ENCODE measurements at regions not wholly inside any gene's neighbourhood (a gene's known extent, or its start where the extent isn't known, plus 50 kb on each side); places are given as distances from the start of the nearest gene placed in this dataset.
"Not testable (repeated sequence)": the region's sequence is repeated elsewhere in the genome, so short reads cannot be mapped to it uniquely, and the experiment has no call there.

- H3K4me1 ChIP-seq (ENCODE audit: control insufficient read depth in 2 of 3, insufficient read depth in 2 of 3, low read depth in 1 of 3, low read length in 3 of 3); H3K27me3 ChIP-seq (ENCODE audit: control insufficient read depth, insufficient read depth, low read length); H3K4me3 ChIP-seq (ENCODE audit: low read length in 3 of 3); intact Hi-C loops (cut with DNase I); FAIRE-seq; H3K36me3 ChIP-seq (ENCODE audit: control insufficient read depth in 2 of 3, insufficient read depth in 3 of 3, low read length in 3 of 3); H3K9me3 ChIP-seq (ENCODE audit: control insufficient read depth in 2 of 3, insufficient read depth in 1 of 3, low read length in 3 of 3); H3K27ac ChIP-seq (ENCODE audit: low read depth in 2 of 2, low read length in 2 of 2); DNase-seq; H3K9ac ChIP-seq (ENCODE audit: low read length in 3 of 3): not testable (repeated sequence)
Measured at GRCh38 chr5:34258598-34258997, 215.6 kb upstream of the C1QTNF3 start.

- H3K9ac ChIP-seq (ENCODE audit: low read length in 3 of 3); intact Hi-C loops (cut with DNase I); DNase-seq; H3K4me3 ChIP-seq (ENCODE audit: low read length in 3 of 3); H3K4me1 ChIP-seq (ENCODE audit: control insufficient read depth in 2 of 3, insufficient read depth in 2 of 3, low read depth in 1 of 3, low read length in 3 of 3); H3K9me3 ChIP-seq (ENCODE audit: control insufficient read depth in 2 of 3, insufficient read depth in 1 of 3, low read length in 3 of 3); H3K27ac ChIP-seq (ENCODE audit: low read depth in 2 of 2, low read length in 2 of 2); H3K27me3 ChIP-seq (ENCODE audit: control insufficient read depth, insufficient read depth, low read length); FAIRE-seq; H3K36me3 ChIP-seq (ENCODE audit: control insufficient read depth in 2 of 3, insufficient read depth in 3 of 3, low read length in 3 of 3): not testable (repeated sequence)
Measured at GRCh38 chr5:34261020-34261419, 218.0 kb upstream of the C1QTNF3 start.

DNA sequence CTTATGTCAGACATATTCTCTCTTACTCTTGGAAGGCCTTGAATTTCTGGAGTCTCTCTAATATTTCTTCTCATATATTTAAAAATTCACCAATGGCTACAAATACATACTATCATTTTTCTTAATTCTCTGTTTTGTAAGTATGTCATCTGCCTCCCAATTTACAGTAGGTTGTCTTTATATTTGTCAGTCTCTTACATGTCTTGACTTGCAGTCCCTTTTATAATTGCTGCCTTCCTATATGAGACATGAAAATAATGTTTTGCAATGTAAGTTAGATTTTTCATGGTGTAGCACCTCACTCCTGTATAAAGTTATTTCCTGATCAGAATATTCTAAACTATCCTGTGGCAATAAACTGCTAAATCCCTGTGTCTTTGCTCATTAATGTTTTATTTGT, 223.1 kb upstream of the C1QTNF3 start:
- FAIRE-seq; H3K36me3 ChIP-seq (ENCODE audit: control insufficient read depth in 2 of 3, insufficient read depth in 3 of 3, low read length in 3 of 3); H3K27me3 ChIP-seq (ENCODE audit: control insufficient read depth, insufficient read depth, low read length); H3K4me1 ChIP-seq (ENCODE audit: control insufficient read depth in 2 of 3, insufficient read depth in 2 of 3, low read depth in 1 of 3, low read length in 3 of 3); H3K9ac ChIP-seq (ENCODE audit: low read length in 3 of 3); DNase-seq; H3K4me3 ChIP-seq (ENCODE audit: low read length in 3 of 3); H3K9me3 ChIP-seq (ENCODE audit: control insufficient read depth in 2 of 3, insufficient read depth in 1 of 3, low read length in 3 of 3); H3K27ac ChIP-seq (ENCODE audit: low read depth in 2 of 2, low read length in 2 of 2); intact Hi-C loops (cut with DNase I): not testable (repeated sequence)

DNA sequence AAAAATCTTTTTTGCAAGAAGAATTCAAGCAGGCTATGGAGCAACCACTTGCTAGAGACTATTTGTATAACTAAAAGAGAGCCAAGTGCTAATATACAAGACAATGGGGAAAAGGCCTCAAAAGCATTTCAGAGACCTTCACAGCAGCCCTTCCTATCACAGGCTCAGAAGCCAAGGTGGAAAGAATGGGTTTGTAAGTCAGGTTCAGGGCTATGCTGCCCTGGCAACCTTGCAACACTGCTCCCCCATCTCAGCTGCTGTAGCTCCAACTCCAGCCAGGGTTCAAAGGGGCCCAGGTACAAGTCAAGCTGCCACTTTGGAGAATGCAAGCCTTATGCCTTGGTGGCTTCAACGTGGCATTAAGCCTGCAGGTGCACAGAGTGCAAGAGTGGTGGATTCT, 253.7 kb upstream of the C1QTNF3 start:
- intact Hi-C loops (cut with DNase I); H3K9ac ChIP-seq (ENCODE audit: low read length in 3 of 3); H3K27me3 ChIP-seq (ENCODE audit: control insufficient read depth, insufficient read depth, low read length); H3K9me3 ChIP-seq (ENCODE audit: control insufficient read depth in 2 of 3, insufficient read depth in 1 of 3, low read length in 3 of 3); FAIRE-seq; H3K27ac ChIP-seq (ENCODE audit: low read depth in 2 of 2, low read length in 2 of 2); H3K4me1 ChIP-seq (ENCODE audit: control insufficient read depth in 2 of 3, insufficient read depth in 2 of 3, low read depth in 1 of 3, low read length in 3 of 3); H3K4me3 ChIP-seq (ENCODE audit: low read length in 3 of 3); H3K36me3 ChIP-seq (ENCODE audit: control insufficient read depth in 2 of 3, insufficient read depth in 3 of 3, low read length in 3 of 3); DNase-seq: not testable (repeated sequence)

- intact Hi-C loops (cut with DNase I); H3K9me3 ChIP-seq (ENCODE audit: control insufficient read depth in 2 of 3, insufficient read depth in 1 of 3, low read length in 3 of 3); FAIRE-seq; H3K9ac ChIP-seq (ENCODE audit: low read length in 3 of 3); H3K4me1 ChIP-seq (ENCODE audit: control insufficient read depth in 2 of 3, insufficient read depth in 2 of 3, low read depth in 1 of 3, low read length in 3 of 3); H3K27me3 ChIP-seq (ENCODE audit: control insufficient read depth, insufficient read depth, low read length); H3K36me3 ChIP-seq (ENCODE audit: control insufficient read depth in 2 of 3, insufficient read depth in 3 of 3, low read length in 3 of 3); H3K27ac ChIP-seq (ENCODE audit: low read depth in 2 of 2, low read length in 2 of 2); DNase-seq; H3K4me3 ChIP-seq (ENCODE audit: low read length in 3 of 3): not testable (repeated sequence)
Measured at GRCh38 chr5:34329201-34329600, 286.2 kb upstream of the C1QTNF3 start.

DNA sequence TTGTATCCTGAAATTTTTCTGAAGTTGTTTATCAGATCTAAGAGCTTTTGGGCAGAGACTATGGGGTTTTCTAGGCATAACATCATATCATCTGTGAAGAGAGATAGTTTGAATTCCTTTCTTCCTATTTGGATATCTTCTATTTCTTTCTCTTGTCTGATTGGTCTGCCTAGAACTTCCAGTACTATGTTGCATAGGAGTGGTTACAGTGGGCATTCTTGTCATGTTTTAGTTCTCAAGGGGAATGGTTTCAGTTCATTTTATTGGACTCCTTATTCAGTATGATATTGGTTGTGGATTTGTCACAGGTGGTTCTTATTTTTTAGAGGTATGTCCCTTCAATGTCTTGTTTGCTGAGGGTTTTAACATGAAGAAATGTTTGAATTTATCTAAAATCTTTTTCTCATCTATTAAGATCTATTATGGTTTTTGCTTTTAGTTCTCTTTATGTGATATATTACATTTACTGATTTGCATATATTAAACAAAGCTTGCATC, 286.6 kb upstream of the C1QTNF3 start:
- H3K9me3 ChIP-seq (ENCODE audit: control insufficient read depth in 2 of 3, insufficient read depth in 1 of 3, low read length in 3 of 3); H3K36me3 ChIP-seq (ENCODE audit: control insufficient read depth in 2 of 3, insufficient read depth in 3 of 3, low read length in 3 of 3); H3K9ac ChIP-seq (ENCODE audit: low read length in 3 of 3); FAIRE-seq; H3K4me1 ChIP-seq (ENCODE audit: control insufficient read depth in 2 of 3, insufficient read depth in 2 of 3, low read depth in 1 of 3, low read length in 3 of 3); H3K4me3 ChIP-seq (ENCODE audit: low read length in 3 of 3); H3K27ac ChIP-seq (ENCODE audit: low read depth in 2 of 2, low read length in 2 of 2); DNase-seq; intact Hi-C loops (cut with DNase I); H3K27me3 ChIP-seq (ENCODE audit: control insufficient read depth, insufficient read depth, low read length): not testable (repeated sequence)

- intact Hi-C loops (cut with DNase I); DNase-seq; H3K27me3 ChIP-seq (ENCODE audit: control insufficient read depth, insufficient read depth, low read length); H3K9ac ChIP-seq (ENCODE audit: low read length in 3 of 3); H3K27ac ChIP-seq (ENCODE audit: low read depth in 2 of 2, low read length in 2 of 2); FAIRE-seq; H3K4me3 ChIP-seq (ENCODE audit: low read length in 3 of 3); H3K36me3 ChIP-seq (ENCODE audit: control insufficient read depth in 2 of 3, insufficient read depth in 3 of 3, low read length in 3 of 3); H3K4me1 ChIP-seq (ENCODE audit: control insufficient read depth in 2 of 3, insufficient read depth in 2 of 3, low read depth in 1 of 3, low read length in 3 of 3); H3K9me3 ChIP-seq (ENCODE audit: control insufficient read depth in 2 of 3, insufficient read depth in 1 of 3, low read length in 3 of 3): not testable (repeated sequence)
Measured at GRCh38 chr5:34331928-34332454, 289.0 kb upstream of the C1QTNF3 start.

DNA sequence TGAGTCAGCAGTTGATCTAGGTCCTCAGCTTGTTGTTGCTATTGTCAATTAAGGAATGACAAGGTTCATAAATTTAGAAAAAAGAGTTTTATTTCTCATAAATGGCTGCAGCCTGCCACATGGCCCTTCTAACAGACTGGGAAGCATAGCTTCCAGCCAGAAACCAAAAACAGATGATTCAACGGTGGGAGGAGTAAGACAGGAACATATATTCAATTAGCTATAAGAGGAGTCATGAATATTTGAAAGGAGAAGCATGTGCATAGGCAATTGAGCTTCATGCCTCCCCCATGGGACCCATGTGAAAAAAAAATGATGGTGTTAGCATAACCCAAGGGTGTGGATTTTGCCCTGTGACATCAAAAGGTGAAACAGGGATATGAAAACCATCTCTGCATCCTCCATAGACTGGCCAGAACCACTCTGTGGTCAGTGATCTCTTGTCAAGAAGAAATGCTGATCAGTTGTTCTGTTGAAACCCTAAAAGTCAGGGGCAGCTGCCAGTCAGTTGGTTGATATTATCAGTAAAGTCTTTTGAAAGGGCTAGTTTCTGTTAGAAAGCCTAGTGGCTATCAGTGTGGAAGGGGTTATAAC, 296.5 kb upstream of the C1QTNF3 start:
- intact Hi-C loops (cut with DNase I); H3K9me3 ChIP-seq (ENCODE audit: control insufficient read depth in 2 of 3, insufficient read depth in 1 of 3, low read length in 3 of 3); H3K9ac ChIP-seq (ENCODE audit: low read length in 3 of 3); H3K4me3 ChIP-seq (ENCODE audit: low read length in 3 of 3); FAIRE-seq; H3K36me3 ChIP-seq (ENCODE audit: control insufficient read depth in 2 of 3, insufficient read depth in 3 of 3, low read length in 3 of 3); H3K4me1 ChIP-seq (ENCODE audit: control insufficient read depth in 2 of 3, insufficient read depth in 2 of 3, low read depth in 1 of 3, low read length in 3 of 3); DNase-seq; H3K27me3 ChIP-seq (ENCODE audit: control insufficient read depth, insufficient read depth, low read length); H3K27ac ChIP-seq (ENCODE audit: low read depth in 2 of 2, low read length in 2 of 2): not testable (repeated sequence)
